Trophoblast cell (in vitro differentiated cells and primary cell): ENCODE measurements at regions not wholly inside any gene's neighbourhood (a gene's known extent, or its start where the extent isn't known, plus 50 kb on each side); places are given as distances from the start of the nearest gene placed in this dataset.

ENCODE experiments used
- DNase-seq, 2 donors: peaks; one replicate each; pipeline ENCODE4 v3.0.0-alpha.2; 2016
- H2AFZ ChIP-seq: 2 replicates; pipeline ENCODE4 v1.6.1; 2013; ENCODE audit warnings: low read length, moderate library complexity, mild to moderate bottlenecking; ENCODE audit not compliant: insufficient read depth, poor library complexity
- H2AK5ac ChIP-seq: 2 replicates; pipeline ENCODE4 v1.6.1; 2013; ENCODE audit warnings: mild to moderate bottlenecking, low read length
- H2BK120ac ChIP-seq: 2 replicates; pipeline ENCODE4 v1.6.1; 2013; ENCODE audit warnings: low read length, mild to moderate bottlenecking, moderate library complexity; ENCODE audit not compliant: insufficient read depth, poor library complexity
- H2BK12ac ChIP-seq: 2 replicates; pipeline ENCODE4 v1.6.1; 2013; ENCODE audit warnings: mild to moderate bottlenecking, low read length, moderate library complexity
- H2BK5ac ChIP-seq: 2 replicates; pipeline ENCODE4 v1.6.1; 2013; ENCODE audit warnings: low read length, low read depth, moderate library complexity, mild to moderate bottlenecking; ENCODE audit not compliant: poor library complexity
- H3K14ac ChIP-seq: 2 replicates; pipeline ENCODE4 v1.6.1; 2013; ENCODE audit warnings: mild to moderate bottlenecking, low read length
- H3K18ac ChIP-seq: 2 replicates; pipeline ENCODE4 v1.6.1; 2013; ENCODE audit warnings: mild to moderate bottlenecking, low read length
- H3K23ac ChIP-seq: 2 replicates; pipeline ENCODE4 v1.6.1; 2013; ENCODE audit warnings: low read length
- H3K27ac ChIP-seq: 2 replicates; pipeline ENCODE4 v1.5.1; 2013; ENCODE audit warnings: low read depth, mild to moderate bottlenecking, inconsistent platforms, low read length, moderate library complexity
- H3K27me3 ChIP-seq: 2 replicates; pipeline ENCODE4 v1.6.1; 2013; ENCODE audit warnings: inconsistent platforms, mild to moderate bottlenecking, low read length, moderate library complexity; ENCODE audit not compliant: insufficient read depth
- H3K36me3 ChIP-seq, 2 experiments: 1 replicate in 1 of 2; 2 replicates in 1 of 2; pipeline ENCODE4 v1.6.1; 2013; ENCODE audit warnings: low read length in 2 of 2, mild to moderate bottlenecking in 2 of 2, moderate library complexity in 1 of 2; ENCODE audit not compliant: insufficient read depth in 2 of 2, control insufficient read depth in 1 of 2
- H3K4ac ChIP-seq: 2 replicates; pipeline ENCODE4 v1.6.1; 2013; ENCODE audit warnings: low read depth, mild to moderate bottlenecking, low read length, moderate library complexity
- H3K4me1 ChIP-seq, 2 experiments: 1 replicate in 1 of 2; 2 replicates in 1 of 2; pipeline ENCODE4 v1.6.1; 2013; ENCODE audit warnings: low read length in 2 of 2, mild to moderate bottlenecking in 2 of 2, moderate library complexity in 1 of 2; ENCODE audit not compliant: insufficient read depth in 2 of 2, control insufficient read depth in 1 of 2
- H3K4me2 ChIP-seq: 2 replicates; pipeline ENCODE4 v1.6.1; 2013; ENCODE audit warnings: inconsistent platforms, mild to moderate bottlenecking, low read length, moderate library complexity
- H3K4me3 ChIP-seq: 2 replicates; pipeline ENCODE4 v1.5.1; 2013; ENCODE audit warnings: mild to moderate bottlenecking, low read depth, low read length, inconsistent platforms
- H3K79me1 ChIP-seq: one replicate; pipeline ENCODE4 v1.6.1; 2013; ENCODE audit warnings: low read length
- H3K79me2 ChIP-seq: 2 replicates; pipeline ENCODE4 v1.6.1; 2013; ENCODE audit warnings: low read length, mild to moderate bottlenecking; ENCODE audit not compliant: control insufficient read depth, insufficient read depth, poor library complexity
- H3K9ac ChIP-seq: 2 replicates; pipeline ENCODE4 v1.6.1; 2013; ENCODE audit warnings: mild to moderate bottlenecking, low read length
- H3K9me3 ChIP-seq: 2 replicates; pipeline ENCODE4 v1.6.1; 2013; ENCODE audit warnings: low read depth, mild to moderate bottlenecking, control low read depth, inconsistent platforms, low read length; ENCODE audit not compliant: insufficient read depth
- H4K12ac ChIP-seq: 2 replicates; pipeline ENCODE4 v1.6.1; 2013; ENCODE audit warnings: low read depth, mild to moderate bottlenecking, low read length, moderate library complexity
- H4K8ac ChIP-seq: 2 replicates; pipeline ENCODE4 v1.6.1; 2013; ENCODE audit warnings: low read depth, mild to moderate bottlenecking, low read length, moderate library complexity
- H4K91ac ChIP-seq: one replicate; pipeline ENCODE4 v1.6.1; 2013; ENCODE audit warnings: low read depth, mild to moderate bottlenecking, low read length, moderate library complexity
- whole genome bisulfite sequencing: extraction: QIAGEN DNeasy Blood & Tissue Kit; methylation state at CpG from one replicate; pipeline ENCODE4 v1.1.7; 2013; ENCODE audit warnings: missing lambda C conversion rate; ENCODE audit not compliant: insufficient read length, insufficient coverage; ENCODE audit errors: extremely low coverage; 5-methylcytosine and 5-hydroxymethylcytosine counted together

GRCh38 chr2:14752295-14752694 lies 119.8 kb downstream of the LRATD1 start:
- DNase-seq: no peak
- Histone ChIP-seq H4K91ac (no peak overlapping the region), H3K9ac (no peak overlapping the region), H3K36me3 (no peaks in the 10 kb centered on the region), H2BK5ac (no peak overlapping the region), H3K9me3 (peaks cover 2% of the 10 kb centered on the region), H3K14ac (no peak overlapping the region), H3K4ac (no peak overlapping the region), H3K4me3 (no peak overlapping the region), H3K27me3 (no peaks in the 10 kb centered on the region), H3K18ac (no peak overlapping the region), H3K4me1 (peaks cover 3 to 6% of the 10 kb centered on the region in 2 experiments), H2AK5ac (no peak overlapping the region), H3K4me2 (no peak overlapping the region), H2AFZ (no peak overlapping the region), H3K79me1 (peaks cover 3% of the 10 kb centered on the region), H3K79me2 (no peaks in the 10 kb centered on the region), H2BK120ac (no peak overlapping the region), H2BK12ac (no peak overlapping the region), H4K12ac (no peak overlapping the region), H3K27ac (no peak overlapping the region), H4K8ac (no peak overlapping the region), H3K23ac (no peak overlapping the region)
- WGBS: no CpG with 5 or more reads among the region's 3 CpGs

- no peak overlapping the region for H4K12ac ChIP-seq
- no peak overlapping the region for H2AK5ac ChIP-seq
- no peaks in the 10 kb centered on the region for H3K27me3 ChIP-seq
- WGBS: no CpG with 5 or more reads among the region's 3 CpGs
- H3K23ac ChIP-seq: no peak overlapping the region
- no peak overlapping the region for H3K9ac ChIP-seq
- H3K36me3 ChIP-seq: no peaks in the 10 kb centered on the region
- no peaks in the 10 kb centered on the region for H3K79me2 ChIP-seq
- H3K4me3 ChIP-seq: no peak overlapping the region
- no peak overlapping the region for H2BK12ac ChIP-seq
- H4K8ac ChIP-seq: no peak overlapping the region
- no peak overlapping the region for H2BK120ac ChIP-seq
- no peaks in the 10 kb centered on the region for H3K9me3 ChIP-seq
- no peak overlapping the region for H3K18ac ChIP-seq
- H3K79me1 ChIP-seq: peaks cover 3% of the 10 kb centered on the region
- H2BK5ac ChIP-seq: no peak overlapping the region
- peaks cover 5 to 7% of the 10 kb centered on the region in 2 experiments for H3K4me1 ChIP-seq
- H3K4me2 ChIP-seq: no peak overlapping the region
- H2AFZ ChIP-seq: no peak overlapping the region
- H4K91ac ChIP-seq: no peak overlapping the region
- DNase-seq: peak; percentile 61 to 90
- peak overlapping the region; percentile 64 for H3K27ac ChIP-seq
- no peak overlapping the region for H3K14ac ChIP-seq
- H3K4ac ChIP-seq: no peak overlapping the region
These were observed 123.6 kb downstream of the LRATD1 start for GRCh38 chr2:14756122-14756541.

GRCh38 chr2:14756981-14757657 lies 124.6 kb downstream of the LRATD1 start:
- H2BK12ac ChIP-seq: no peak overlapping the region
- no peaks in the 10 kb centered on the region for H3K36me3 ChIP-seq
- DNase-seq: peak; percentile 77 to 83
- no peak overlapping the region for H3K23ac ChIP-seq
- H2BK120ac ChIP-seq: no peak overlapping the region
- peaks cover 5 to 7% of the 10 kb centered on the region in 2 experiments for H3K4me1 ChIP-seq
- no peak overlapping the region for H2AFZ ChIP-seq
- no peak overlapping the region for H2BK5ac ChIP-seq
- no peak overlapping the region for H4K12ac ChIP-seq
- H3K14ac ChIP-seq: no peak overlapping the region
- no CpG with 5 or more reads among the region's 10 CpGs for WGBS
- H3K4me3 ChIP-seq: no peak overlapping the region
- no peak overlapping the region for H3K9ac ChIP-seq
- H3K79me1 ChIP-seq: peaks cover 3% of the 10 kb centered on the region
- H3K9me3 ChIP-seq: no peaks in the 10 kb centered on the region
- H3K79me2 ChIP-seq: no peaks in the 10 kb centered on the region
- H3K18ac ChIP-seq: no peak overlapping the region
- no peaks in the 10 kb centered on the region for H3K27me3 ChIP-seq
- H4K91ac ChIP-seq: peak overlapping the region; percentile 0
- no peak overlapping the region for H3K4me2 ChIP-seq
- H4K8ac ChIP-seq: no peak overlapping the region
- no peak overlapping the region for H3K4ac ChIP-seq
- H3K27ac ChIP-seq: peak overlapping the region; percentile 12
- no peak overlapping the region for H2AK5ac ChIP-seq

- H3K4me3 ChIP-seq: no peak overlapping the region
- WGBS: no CpG with 5 or more reads among the region's 5 CpGs
- no peak overlapping the region for H3K4me2 ChIP-seq
- peaks cover 5 to 7% of the 10 kb centered on the region in 2 experiments for H3K4me1 ChIP-seq
- H2BK5ac ChIP-seq: no peak overlapping the region
- no peak overlapping the region for H3K23ac ChIP-seq
- H3K36me3 ChIP-seq: no peaks in the 10 kb centered on the region
- no peak overlapping the region for H4K8ac ChIP-seq
- H4K91ac ChIP-seq: no peak overlapping the region
- H3K79me1 ChIP-seq: peaks cover 3% of the 10 kb centered on the region
- H2BK120ac ChIP-seq: no peak overlapping the region
- H2BK12ac ChIP-seq: no peak overlapping the region
- H2AK5ac ChIP-seq: no peak overlapping the region
- H4K12ac ChIP-seq: no peak overlapping the region
- H3K4ac ChIP-seq: no peak overlapping the region
- no peak overlapping the region for H3K18ac ChIP-seq
- H3K27me3 ChIP-seq: no peaks in the 10 kb centered on the region
- no peak overlapping the region for H3K27ac ChIP-seq
- no peak for DNase-seq
- no peak overlapping the region for H3K14ac ChIP-seq
- H3K9ac ChIP-seq: no peak overlapping the region
- H3K9me3 ChIP-seq: no peaks in the 10 kb centered on the region
- no peaks in the 10 kb centered on the region for H3K79me2 ChIP-seq
- no peak overlapping the region for H2AFZ ChIP-seq
These were observed 126.6 kb downstream of the LRATD1 start for GRCh38 chr2:14759082-14759481.
